ENCODE measurements at regions not wholly inside any gene's neighbourhood (a gene's known extent, or its start where the extent isn't known, plus 50 kb on each side); places are given as distances from the start of the nearest gene placed in this dataset.
A peak's percentile ranks its signal among the peaks of the same experiment; 100 is the strongest.

DNA sequence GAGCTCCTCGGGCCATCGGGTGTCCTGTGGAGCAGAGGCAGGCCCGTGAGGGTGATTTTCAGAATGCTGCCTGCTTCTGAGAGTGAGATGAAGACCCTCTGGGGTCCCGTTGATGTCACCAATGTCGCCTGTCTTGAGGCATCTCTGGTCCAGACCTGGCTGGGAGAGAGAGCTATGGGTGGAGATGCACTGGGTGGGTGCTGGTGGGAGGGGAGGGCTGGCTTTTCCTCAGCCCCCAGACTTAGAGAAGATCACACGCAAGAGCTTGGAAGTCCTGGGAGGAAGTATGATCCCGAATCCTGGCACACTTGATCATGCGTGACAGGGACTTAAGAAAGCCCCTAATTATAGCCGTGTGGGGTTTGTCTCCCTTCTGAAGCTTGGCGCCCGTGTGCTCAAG lies 103.2 kb upstream of the CD93 start:
- Histone ChIP-seq H3K27ac (no peak overlapping the region), H3K4me3 (no peak overlapping the region), H3K4me1 (no peaks in the 10 kb centered on the region), H3K9me3 (no peaks in the 10 kb centered on the region), H3K27me3 (ENCODE audit: insufficient read depth in 3 of 3, low read length in 2 of 3) (peaks cover 0 to 3% (median 0%) of the 10 kb centered on the region in 3 donors), H3K36me3 (ENCODE audit: insufficient read depth in 1 of 2, low read depth in 1 of 2) (no peaks in the 10 kb centered on the region)
- DNase-seq (no peak), ATAC-seq (no peak)
- intact Hi-C loops (cut with DNase I), result no loop called here
- WGBS, 3 donors, result 75 to 81% (median 80%) methylated on average over 11 of the region's 11 CpGs
- TF ChIP-seq, protein P1, sequence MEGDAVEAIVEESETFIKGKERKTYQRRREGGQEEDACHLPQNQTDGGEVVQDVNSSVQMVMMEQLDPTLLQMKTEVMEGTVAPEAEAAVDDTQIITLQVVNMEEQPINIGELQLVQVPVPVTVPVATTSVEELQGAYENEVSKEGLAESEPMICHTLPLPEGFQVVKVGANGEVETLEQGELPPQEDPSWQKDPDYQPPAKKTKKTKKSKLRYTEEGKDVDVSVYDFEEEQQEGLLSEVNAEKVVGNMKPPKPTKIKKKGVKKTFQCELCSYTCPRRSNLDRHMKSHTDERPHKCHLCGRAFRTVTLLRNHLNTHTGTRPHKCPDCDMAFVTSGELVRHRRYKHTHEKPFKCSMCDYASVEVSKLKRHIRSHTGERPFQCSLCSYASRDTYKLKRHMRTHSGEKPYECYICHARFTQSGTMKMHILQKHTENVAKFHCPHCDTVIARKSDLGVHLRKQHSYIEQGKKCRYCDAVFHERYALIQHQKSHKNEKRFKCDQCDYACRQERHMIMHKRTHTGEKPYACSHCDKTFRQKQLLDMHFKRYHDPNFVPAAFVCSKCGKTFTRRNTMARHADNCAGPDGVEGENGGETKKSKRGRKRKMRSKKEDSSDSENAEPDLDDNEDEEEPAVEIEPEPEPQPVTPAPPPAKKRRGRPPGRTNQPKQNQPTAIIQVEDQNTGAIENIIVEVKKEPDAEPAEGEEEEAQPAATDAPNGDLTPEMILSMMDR (IDR thresholded peaks at IDR 0.05), result no peak

DNA sequence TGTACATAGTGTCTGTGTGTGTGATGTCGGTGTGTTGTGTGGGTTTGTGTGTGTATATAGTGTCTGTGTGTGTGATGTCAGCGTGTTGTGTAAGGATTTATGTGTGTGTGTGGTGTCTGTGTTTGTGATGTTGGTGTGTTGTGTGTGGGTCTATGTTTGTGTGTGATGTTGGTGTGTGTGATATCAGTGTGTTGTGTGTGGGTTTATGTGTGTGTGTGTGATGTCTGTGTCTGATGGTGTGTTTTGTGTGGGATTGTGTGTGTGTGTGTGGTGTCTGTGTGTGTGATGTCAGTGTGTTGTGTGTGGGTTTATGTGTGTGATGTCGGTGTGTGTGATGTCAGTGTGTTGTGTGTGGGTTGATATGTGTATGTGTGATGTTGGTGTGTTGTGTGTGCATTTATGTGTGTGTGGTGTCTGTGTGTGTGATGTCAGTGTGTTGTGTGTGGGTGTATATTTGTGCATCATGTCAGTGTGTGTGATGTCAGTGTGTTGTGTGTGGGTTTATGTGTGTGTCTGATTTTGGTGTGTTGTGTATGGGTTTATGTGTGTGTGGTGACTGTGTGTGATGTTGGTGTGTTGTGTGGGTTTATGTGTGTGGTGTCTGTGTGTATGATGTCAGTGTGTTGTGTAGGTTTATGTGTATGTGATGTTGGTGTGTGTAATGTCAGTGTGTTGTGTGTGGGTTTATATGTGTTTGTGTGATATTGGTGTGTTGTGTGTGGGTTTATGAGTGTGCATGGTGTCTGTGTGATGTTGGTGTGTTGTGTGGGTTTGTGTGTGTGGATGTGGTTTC lies 102.4 kb upstream of the CD93 start:
- ATAC-seq, result no peak
- H3K4me3 ChIP-seq, result no peak overlapping the region
- no peaks in the 10 kb centered on the region for H3K36me3 ChIP-seq (ENCODE audit: insufficient read depth in 1 of 2, low read depth in 1 of 2)
- H3K27me3 ChIP-seq (ENCODE audit: insufficient read depth in 3 of 3, low read length in 2 of 3), result peaks cover 0 to 3% (median 0%) of the 10 kb centered on the region in 3 donors
- no peaks in the 10 kb centered on the region for H3K4me1 ChIP-seq
- WGBS, 3 donors, result 78 to 94% (median 83%) methylated on average over 3 of the region's 3 CpGs
- H3K27ac ChIP-seq, result no peak overlapping the region
- H3K9me3 ChIP-seq, result no peaks in the 10 kb centered on the region
- no peak for DNase-seq
- intact Hi-C loops (cut with DNase I), result no loop called here
- TF ChIP-seq, protein P1 (IDR thresholded peaks at IDR 0.05), result no peak

DNA sequence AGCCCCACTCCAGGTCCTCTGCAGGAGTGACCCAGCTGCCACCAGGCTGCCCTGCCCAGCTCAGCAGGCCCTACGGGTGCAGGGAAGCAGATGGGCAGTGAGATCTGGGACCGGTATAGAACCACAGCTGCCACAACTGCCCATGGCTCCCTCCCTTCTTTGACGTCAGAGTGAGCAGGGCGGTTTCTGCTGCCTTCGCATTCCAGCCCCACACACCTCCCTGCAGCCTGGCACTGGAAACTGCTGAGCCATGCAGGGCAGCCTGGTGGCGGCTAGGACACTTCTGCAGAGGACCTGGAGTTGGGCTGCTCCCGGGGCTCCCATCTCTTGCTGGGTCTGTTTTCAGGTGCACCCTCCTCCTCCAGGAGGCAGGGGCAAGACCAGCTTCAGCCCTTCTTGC lies 101.6 kb upstream of the CD93 start:
- Histone ChIP-seq H3K4me3 (no peak overlapping the region), H3K27me3 (ENCODE audit: insufficient read depth in 3 of 3, low read length in 2 of 3) (peaks cover 0 to 3% (median 0%) of the 10 kb centered on the region in 3 donors), H3K27ac (no peak overlapping the region), H3K9me3 (no peaks in the 10 kb centered on the region), H3K4me1 (no peaks in the 10 kb centered on the region), H3K36me3 (ENCODE audit: insufficient read depth in 1 of 2, low read depth in 1 of 2) (no peaks in the 10 kb centered on the region)
- WGBS, 3 donors, result 21 to 37% (median 33%) methylated on average over 7 of the region's 7 CpGs
- TF ChIP-seq, protein P1 (IDR thresholded peaks at IDR 0.05), result no peak
- peak in 1 of 2 donors; percentile 64 for DNase-seq
- intact Hi-C loops (cut with DNase I), result no loop called here
- ATAC-seq, result peak; percentile 83 to 99 (median 96)

DNA sequence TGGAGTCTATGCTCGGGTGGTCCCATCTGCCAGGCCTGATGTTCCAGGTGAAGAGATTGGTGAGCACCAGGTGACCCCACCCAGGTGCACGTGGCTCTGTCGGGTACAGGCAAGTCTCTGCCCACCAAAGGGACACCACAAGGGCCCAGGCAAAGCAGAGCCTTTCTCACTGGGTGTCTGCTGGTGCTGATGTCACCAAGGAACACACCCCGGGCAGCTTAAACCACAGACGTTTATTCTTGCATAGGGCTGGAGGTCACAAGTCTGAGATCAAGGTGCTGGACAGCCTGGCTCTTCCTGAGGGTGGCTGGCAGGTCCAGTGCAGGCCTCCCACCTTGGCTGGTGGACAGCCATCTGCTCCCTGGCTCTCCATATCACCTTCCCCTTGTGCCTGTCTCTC lies 100.7 kb upstream of the CD93 start:
- ATAC-seq (no peak), DNase-seq (no peak)
- H3K4me3 ChIP-seq, result no peak overlapping the region
- no peaks in the 10 kb centered on the region for H3K4me1 ChIP-seq
- H3K36me3 ChIP-seq (ENCODE audit: insufficient read depth in 1 of 2, low read depth in 1 of 2), result no peaks in the 10 kb centered on the region
- H3K9me3 ChIP-seq, result no peaks in the 10 kb centered on the region
- H3K27me3 ChIP-seq (ENCODE audit: insufficient read depth in 3 of 3, low read length in 2 of 3), result peaks cover 0 to 3% (median 0%) of the 10 kb centered on the region in 3 donors
- WGBS, 3 donors, result 85 to 90% (median 88%) methylated on average over 5 of the region's 5 CpGs
- TF ChIP-seq, protein P1 (IDR thresholded peaks at IDR 0.05), result no peak
- intact Hi-C loops (cut with DNase I), result no loop called here
- H3K27ac ChIP-seq, result no peak overlapping the region
